Tongue (tissue), 1 donor: ENCODE measurements at regions not wholly inside any gene's neighbourhood (a gene's known extent, or its start where the extent isn't known, plus 50 kb on each side); places are given as distances from the start of the nearest gene placed in this dataset.
A peak's percentile ranks its signal among the peaks of the same experiment; 100 is the strongest.

Experiments used
- DNase-seq: peaks from one replicate; pipeline ENCODE4 v3.0.0-alpha.2; 2015

- no peak for DNase-seq
Measured at GRCh38 chr13:103303078-103303651, 236.9 kb upstream of the SLC10A2 start.

- DNase-seq = no peak
Measured at GRCh38 chr13:103302676-103303075, 236.5 kb upstream of the SLC10A2 start.

GRCh38 chr13:103299079-103299478, 232.9 kb upstream of the SLC10A2 start:
- DNase-seq = no peak

- no peak for DNase-seq
Measured at GRCh38 chr13:103297083-103297482, 230.9 kb upstream of the SLC10A2 start.

- DNase-seq = no peak
Measured at GRCh38 chr13:103291798-103292572, 225.8 kb upstream of the SLC10A2 start.

- DNase-seq = no peak
Measured at GRCh38 chr13:103291226-103291625, 225.0 kb upstream of the SLC10A2 start.

GRCh38 chr13:103289681-103290080, 223.5 kb upstream of the SLC10A2 start:
- DNase-seq = no peak

- DNase-seq = no peak
Measured at GRCh38 chr13:103288114-103288513, 221.9 kb upstream of the SLC10A2 start.

- DNase-seq = no peak
Measured at GRCh38 chr13:103287659-103288058, 221.4 kb upstream of the SLC10A2 start.

- no peak for DNase-seq
Measured at GRCh38 chr13:103284466-103284865, 218.2 kb upstream of the SLC10A2 start.

GRCh38 chr13:103283451-103283820, 217.2 kb upstream of the SLC10A2 start:
- DNase-seq = no peak

GRCh38 chr13:103282571-103283450, 216.6 kb upstream of the SLC10A2 start:
- DNase-seq = no peak

GRCh38 chr13:103277959-103278694, 211.9 kb upstream of the SLC10A2 start:
- no peak for DNase-seq

- DNase-seq = no peak
Measured at GRCh38 chr13:103276775-103277498, 210.7 kb upstream of the SLC10A2 start.

GRCh38 chr13:103275722-103276121, 209.5 kb upstream of the SLC10A2 start:
- no peak for DNase-seq

GRCh38 chr13:103275081-103275480, 208.9 kb upstream of the SLC10A2 start:
- DNase-seq = no peak

- peak; percentile 52 for DNase-seq
Measured at GRCh38 chr13:103273825-103274224, 207.6 kb upstream of the SLC10A2 start.

GRCh38 chr13:103272770-103273169, 206.6 kb upstream of the SLC10A2 start:
- no peak for DNase-seq

GRCh38 chr13:103263448-103263847, 197.2 kb upstream of the SLC10A2 start:
- no peak for DNase-seq

GRCh38 chr13:103255587-103256301, 189.5 kb upstream of the SLC10A2 start:
- DNase-seq = peak; percentile 20

GRCh38 chr13:103250071-103250470, 183.9 kb upstream of the SLC10A2 start:
- peak; percentile 21 for DNase-seq
